Left renal cortex interstitium (tissue), 4 donors: ENCODE measurements at regions not wholly inside any gene's neighbourhood (a gene's known extent, or its start where the extent isn't known, plus 50 kb on each side); places are given as distances from the start of the nearest gene placed in this dataset.
"Not testable (repeated sequence)": the region's sequence is repeated elsewhere in the genome, so short reads cannot be mapped to it uniquely, and the experiment has no call there.

Experiments used
- DNase-seq, 4 donors: peaks; one replicate each; pipeline ENCODE4 v3.0.0-alpha.2; 2013; ENCODE audit warnings: low read depth in 4 of 4, low spot score in 2 of 4, missing footprints in 1 of 4

- no peak for DNase-seq
These were observed 51.6 kb upstream of the CNTLN start for GRCh38 chr9:17083258-17083657.

DNA sequence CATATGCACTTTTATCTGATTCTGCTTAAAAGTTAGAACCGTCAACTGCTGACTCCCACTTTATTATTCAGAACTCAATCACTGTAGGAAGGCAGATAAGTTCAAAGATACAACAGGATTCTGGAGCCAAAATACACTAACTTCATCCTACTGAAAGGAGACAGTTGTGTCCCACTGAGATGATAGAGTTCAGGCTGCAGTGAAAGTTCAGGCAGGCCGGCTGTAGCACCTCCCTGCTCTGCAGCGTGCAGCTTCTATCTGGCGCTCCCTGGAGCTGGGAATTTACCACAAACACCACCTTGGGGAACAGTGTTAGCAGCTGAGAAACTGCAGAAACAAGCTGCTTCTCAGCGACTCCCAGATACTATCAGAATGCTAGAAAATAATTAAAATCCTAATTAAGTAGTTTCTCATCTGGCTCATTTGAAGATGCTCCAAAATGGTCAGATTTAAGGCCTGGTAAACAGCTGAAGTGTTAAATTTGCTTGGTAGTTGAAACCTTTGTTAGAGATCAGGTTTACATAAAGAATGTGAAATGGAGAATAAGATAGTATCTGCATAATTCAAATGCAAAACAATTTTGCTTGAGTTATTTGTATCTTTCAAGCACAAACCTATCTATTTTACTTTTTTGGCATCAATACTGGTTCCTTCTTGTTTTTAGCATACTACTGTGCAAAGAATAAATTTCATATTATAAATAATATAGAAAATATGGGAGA lies 52.3 kb upstream of the CNTLN start:
- DNase-seq = no peak

DNA sequence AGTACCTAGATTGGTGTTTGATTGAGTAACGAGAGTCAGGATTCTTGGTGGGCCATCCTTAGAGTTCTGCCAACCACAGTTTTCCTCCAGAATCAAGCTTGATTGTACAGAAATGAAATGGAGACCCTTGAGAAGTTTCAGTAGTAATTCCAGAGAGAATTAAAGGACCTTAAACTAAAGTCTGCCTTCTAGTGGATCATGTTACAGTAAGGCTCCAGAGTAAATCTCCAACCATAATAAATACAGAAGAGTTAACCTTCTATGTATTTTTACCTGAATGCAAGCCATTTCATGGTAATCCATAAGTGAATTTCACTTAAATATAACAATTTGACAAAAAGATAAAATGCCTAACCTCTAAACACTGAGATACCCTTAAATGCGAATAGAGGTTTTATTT lies 53.0 kb upstream of the CNTLN start:
- no peak for DNase-seq

- DNase-seq = no peak
These were observed 53.5 kb upstream of the CNTLN start for GRCh38 chr9:17081351-17081750.

DNA sequence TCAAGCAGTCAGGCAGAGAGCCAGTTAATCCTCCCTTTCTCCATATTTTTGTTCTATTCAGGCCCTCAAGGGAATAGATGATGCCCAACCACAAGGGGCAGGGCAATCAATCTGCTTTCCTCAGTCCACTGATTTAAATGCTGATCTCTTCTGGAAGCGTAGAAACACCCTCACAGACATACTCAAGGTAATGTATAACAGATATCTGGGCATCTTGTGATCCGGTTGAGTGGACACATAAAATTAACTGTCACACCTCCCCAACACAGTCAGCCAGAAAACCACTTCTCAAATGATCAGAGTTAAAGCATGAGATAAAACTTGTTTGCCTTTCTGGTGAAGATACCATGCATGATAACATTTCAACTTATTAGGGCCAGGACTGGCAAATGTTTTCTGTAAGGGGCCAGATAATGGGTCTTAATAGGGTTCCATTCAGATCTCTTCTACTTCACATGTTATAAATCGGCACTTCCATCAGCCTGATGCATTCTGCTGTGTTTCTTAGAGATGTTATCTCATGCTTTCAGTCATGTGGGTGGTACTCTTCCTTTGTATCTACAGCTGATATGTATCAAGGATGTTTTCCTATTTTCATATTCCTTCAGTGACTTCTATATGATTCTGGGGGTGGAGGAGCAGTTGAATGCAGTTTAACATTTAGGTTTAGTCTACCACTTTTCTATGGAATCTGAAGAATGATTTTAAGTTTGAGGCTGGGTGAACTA lies 58.9 kb upstream of the CNTLN start:
- no peak for DNase-seq

DNA sequence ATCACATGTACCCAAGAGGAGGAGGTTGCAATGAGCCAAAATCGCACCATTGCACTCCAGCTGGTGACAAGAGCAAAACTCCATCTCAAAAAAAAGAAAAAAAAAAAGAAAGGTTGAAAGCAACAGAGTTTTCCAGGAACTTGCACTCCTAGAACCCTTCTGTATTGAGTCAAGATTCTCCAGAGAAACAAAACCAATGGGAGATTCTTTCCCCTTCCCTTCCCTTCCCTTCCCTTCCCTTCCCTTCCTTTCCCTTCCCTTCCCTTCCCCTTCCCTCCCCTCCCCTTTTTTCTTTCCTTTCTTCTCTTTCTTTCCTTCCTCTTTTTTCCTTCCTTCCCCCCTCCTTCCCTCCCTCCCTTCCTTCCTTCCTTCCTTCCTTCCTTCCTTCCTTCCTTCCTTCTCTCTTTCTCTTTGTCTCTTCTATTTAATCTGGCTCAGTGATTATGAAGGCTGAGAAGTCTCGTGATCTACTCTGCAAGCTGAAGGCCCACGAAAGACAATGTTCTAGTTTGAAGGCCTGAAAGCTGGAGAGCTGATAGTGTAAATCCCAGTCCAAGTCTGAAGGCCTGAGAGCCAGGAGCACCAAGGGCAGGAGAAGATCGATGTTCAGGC lies 59.6 kb upstream of the CNTLN start:
- DNase-seq = no peak

DNA sequence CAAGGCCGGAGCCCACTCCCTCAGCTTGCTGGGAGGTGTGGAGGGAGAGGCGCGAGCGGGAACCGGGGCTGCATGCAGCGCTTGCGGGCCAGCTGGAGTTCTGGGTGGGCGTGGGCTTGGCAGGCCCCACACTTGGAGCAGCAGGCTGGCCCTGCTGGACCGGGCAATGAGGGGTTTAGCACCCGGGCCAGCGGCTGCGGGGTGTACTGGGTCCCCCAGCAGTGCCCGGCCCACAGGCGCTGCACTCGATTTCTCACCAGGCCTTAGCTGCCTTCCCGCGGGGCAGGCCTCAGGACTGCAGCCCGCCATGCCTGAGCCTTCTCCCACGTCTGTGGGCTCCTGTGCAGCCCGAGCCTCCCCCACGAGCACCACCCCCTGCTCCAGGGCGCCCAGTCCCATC lies 62.3 kb upstream of the CNTLN start:
- DNase-seq = not testable (repeated sequence)

GRCh38 chr9:17068671-17069070 lies 66.2 kb upstream of the CNTLN start:
- no peak for DNase-seq

GRCh38 chr9:17065062-17065461 lies 69.8 kb upstream of the CNTLN start:
- no peak for DNase-seq

DNA sequence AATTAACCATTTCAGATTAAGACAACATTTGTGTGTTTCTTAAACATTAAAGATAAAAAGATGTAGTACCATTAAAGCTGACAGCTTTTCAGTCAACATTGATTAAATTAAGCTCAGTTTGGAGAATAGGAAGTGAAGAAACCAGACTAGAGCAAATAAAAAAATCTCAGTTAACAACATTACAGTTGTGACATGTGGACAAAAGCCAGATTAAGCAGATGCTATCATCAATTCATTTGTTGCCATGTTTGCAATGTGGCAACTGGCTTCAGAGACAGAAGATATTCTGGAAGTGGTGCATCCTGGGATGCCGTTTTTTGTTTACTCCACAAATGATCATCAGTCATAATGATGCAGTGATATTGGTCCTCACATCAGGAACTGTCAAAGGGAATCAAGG lies 70.3 kb upstream of the CNTLN start:
- no peak for DNase-seq

- no peak for DNase-seq
These were observed 71.2 kb upstream of the CNTLN start for GRCh38 chr9:17063535-17064135.

DNA sequence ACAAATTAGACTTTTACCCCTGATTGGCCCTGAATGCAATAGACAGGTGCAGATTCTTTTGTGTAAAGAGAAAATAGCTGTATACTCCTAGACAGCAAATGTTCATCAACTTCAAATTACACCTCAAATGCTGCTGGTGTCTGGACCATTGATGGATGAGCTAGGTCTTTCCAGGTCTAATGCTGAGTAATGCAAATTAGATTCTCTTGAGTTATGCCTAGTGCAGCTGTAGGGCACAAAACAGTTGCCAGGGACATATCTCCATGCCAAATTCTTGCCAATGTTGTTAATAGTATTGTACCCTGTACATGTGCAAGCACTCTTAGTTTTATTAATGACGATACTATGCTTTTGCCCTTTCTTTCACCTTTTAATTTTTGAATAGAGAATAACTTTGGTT lies 72.3 kb upstream of the CNTLN start:
- DNase-seq = no peak

DNA sequence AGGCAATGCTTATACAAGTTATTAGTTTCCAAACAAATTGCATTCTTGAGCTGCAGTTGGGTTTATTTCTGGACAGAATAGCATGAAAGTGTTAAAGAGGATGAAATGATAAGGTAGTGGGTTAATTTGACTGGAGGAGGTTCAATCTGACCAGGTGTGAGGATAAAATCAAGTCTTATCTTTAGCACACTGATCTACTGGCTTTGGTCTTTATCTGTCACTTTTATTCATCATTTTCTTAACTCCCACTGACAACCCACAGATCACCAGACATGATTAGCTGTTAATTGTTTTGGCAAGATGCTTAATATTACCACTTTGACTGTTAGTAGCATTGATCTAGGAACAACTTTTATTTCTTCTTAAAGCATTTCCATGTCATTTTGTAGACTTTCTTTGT lies 74.4 kb upstream of the CNTLN start:
- no peak for DNase-seq

GRCh38 chr9:17059465-17059864 lies 75.4 kb upstream of the CNTLN start:
- no peak for DNase-seq

- DNase-seq = no peak
These were observed 77.1 kb upstream of the CNTLN start for GRCh38 chr9:17057729-17058128.

GRCh38 chr9:17052626-17053025 lies 82.2 kb upstream of the CNTLN start:
- no peak for DNase-seq

GRCh38 chr9:17045381-17045940 lies 89.4 kb upstream of the CNTLN start:
- no peak for DNase-seq

- DNase-seq = no peak
These were observed 103.3 kb upstream of the CNTLN start for GRCh38 chr9:17031546-17031945.

DNA sequence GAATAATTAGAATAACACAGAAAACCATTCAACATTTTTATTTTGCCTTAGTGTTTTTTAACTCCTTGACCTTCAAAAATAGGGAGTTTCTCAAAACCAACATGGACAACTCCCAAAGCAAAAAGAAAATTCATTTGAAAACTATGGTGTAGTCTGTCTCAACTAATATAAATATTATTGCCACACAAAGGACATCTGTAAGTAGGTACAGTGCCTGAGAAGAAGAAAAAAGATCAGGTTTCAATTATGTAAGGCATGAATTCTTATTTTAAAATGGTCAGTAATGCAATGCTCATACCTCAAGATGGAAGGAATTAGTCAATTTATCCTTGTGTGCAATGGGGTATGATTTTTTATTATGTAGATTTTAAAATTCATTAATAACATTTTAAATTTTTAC lies 109.6 kb upstream of the CNTLN start:
- no peak for DNase-seq

DNA sequence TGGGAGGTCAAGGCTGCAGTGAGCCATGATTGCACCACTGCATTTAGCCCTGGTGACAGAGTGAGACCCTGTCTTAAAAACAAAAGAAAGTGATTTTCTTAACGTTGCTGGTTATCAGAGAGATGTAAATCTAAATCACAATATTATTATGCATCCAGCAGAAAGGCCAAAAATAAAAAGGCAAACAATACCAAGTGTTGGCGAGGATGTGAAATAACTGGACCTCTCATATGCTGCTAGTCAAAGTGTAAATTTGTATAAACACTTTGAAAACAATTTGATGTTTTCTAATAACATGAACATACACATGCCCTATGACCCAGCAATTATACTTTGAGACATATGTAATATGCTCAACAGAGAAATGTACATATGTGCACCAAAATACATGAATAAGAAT lies 110.7 kb upstream of the CNTLN start:
- no peak for DNase-seq

GRCh38 chr9:17021387-17021970 lies 113.4 kb upstream of the CNTLN start:
- DNase-seq = no peak
